Panc1 (cell line): ENCODE measurements at regions not wholly inside any gene's neighbourhood (a gene's known extent, or its start where the extent isn't known, plus 50 kb on each side); places are given as distances from the start of the nearest gene placed in this dataset.

ENCODE experiments used
- ATAC-seq: fragments of 200-7000 bp; cut with Tn5 transposase; 2 replicates; pipeline ENCODE4 v1.9.1; 2020; ENCODE audit warnings: mild to moderate bottlenecking, moderate library complexity
- BruUV-seq: library from RNA; stranded (reverse); fragments of 400-500 nt; replicated peaks from 2 replicates; lab custom pipeline; 2021; lab: Mats Ljungman, UMichigan
- CTCF ChIA-PET: fragments of 300-600 bp; sonication (Branson Sonifier 250); formaldehyde crosslinking; loops from one replicate; lab custom pipeline; 2022; ENCODE audit warnings: antibody characterized with exemption; lab: Charles Lee
- POLR2A ChIA-PET: fragments of 300-600 bp; sonication (Branson Sonifier 250); formaldehyde crosslinking; loops from one replicate; lab custom pipeline; 2022; ENCODE audit warnings: antibody characterized with exemption; lab: Charles Lee
- DNase-seq: peaks from one replicate; pipeline ENCODE4 v3.0.0-alpha.2; 2010; ENCODE audit warnings: low read depth, low spot score
- H3K27ac ChIP-seq: 2 replicates; pipeline ENCODE4 v1.5.1; 2011; ENCODE audit warnings: mild to moderate bottlenecking, low read length, inconsistent platforms
- H3K27me3 ChIP-seq: fragments of 200-500 bp; sonication (Bioruptor generic); 2 replicates; pipeline ENCODE4 v1.6.0; 2014; ENCODE audit warnings: low read length, inconsistent platforms; ENCODE audit not compliant: control insufficient read depth, insufficient read depth
- H3K36me3 ChIP-seq: fragments of 200-500 bp; sonication (Bioruptor generic); 2 replicates; pipeline ENCODE4 v1.5.1; 2014; ENCODE audit warnings: inconsistent platforms, mild to moderate bottlenecking, low read length, moderate library complexity; ENCODE audit not compliant: control insufficient read depth, insufficient read depth
- H3K4me1 ChIP-seq: 2 replicates; pipeline ENCODE4 v1.5.1; 2011; ENCODE audit warnings: inconsistent platforms, mild to moderate bottlenecking, low read length, moderate library complexity; ENCODE audit not compliant: control insufficient read depth, insufficient read depth
- H3K4me3 ChIP-seq, 2 experiments: 2 replicates each; pipeline ENCODE4 v1.5.1; 2011 to 2012; ENCODE audit warnings: low read depth in 2 of 2, low read length in 2 of 2, mild to moderate bottlenecking in 2 of 2, inconsistent platforms in 1 of 2, moderate library complexity in 1 of 2
- H3K9me3 ChIP-seq: fragments of 200-500 bp; sonication (Bioruptor generic); 2 replicates; pipeline ENCODE4 v1.5.1; 2014; ENCODE audit warnings: low read depth, mild to moderate bottlenecking, inconsistent platforms, low read length, moderate library complexity; ENCODE audit not compliant: control insufficient read depth, insufficient read depth
- POLR2AphosphoS5 ChIP-seq: IDR thresholded peaks from 2 replicates; pipeline ENCODE4 v1.6.1; 2012; ENCODE audit warnings: mild to moderate bottlenecking, low read depth, low read length, moderate library complexity
- SIN3A ChIP-seq: IDR thresholded peaks from 2 replicates; pipeline ENCODE4 v1.6.1; 2012; ENCODE audit warnings: low read depth, mild to moderate bottlenecking, low read length, moderate library complexity, borderline replicate concordance; ENCODE audit not compliant: insufficient read depth
- TCF7L2 ChIP-seq: IDR thresholded peaks from 2 replicates; pipeline ENCODE4 v1.6.1; 2011; ENCODE audit warnings: mild to moderate bottlenecking, low read depth, low read length, inconsistent platforms
- in situ Hi-C: cut with HindIII; loops from 2 replicates; pipeline ENCODE4 v1.10.0; 2016; ENCODE audit warnings: low sequenced_read_pairs, low pct_unique_long_range_greater_than_20kb
- intact Hi-C: fragments of 100-400 bp; cut with micrococcal nuclease; formaldehyde crosslinking; loops from one replicate; pipeline ENCODE4 v1.10.0; 2022; ENCODE audit not compliant: unreplicated experiment
- TF ChIP-seq, protein P1 (sequence below), 2 experiments: IDR thresholded peaks; 2 replicates each; pipeline ENCODE4 v1.6.1; 2011 to 2012; ENCODE audit warnings: low read depth in 2 of 2, control low read depth in 1 of 2, low read length in 1 of 2, mild to moderate bottlenecking in 1 of 2, moderate library complexity in 1 of 2; ENCODE audit not compliant: insufficient read depth in 1 of 2
- TF ChIP-seq, protein P2 (sequence below): fragments of 450-650 bp; IDR thresholded peaks from 2 replicates; pipeline ENCODE4 v1.5.1; 2017; ENCODE audit warnings: mild to moderate bottlenecking

DNA sequence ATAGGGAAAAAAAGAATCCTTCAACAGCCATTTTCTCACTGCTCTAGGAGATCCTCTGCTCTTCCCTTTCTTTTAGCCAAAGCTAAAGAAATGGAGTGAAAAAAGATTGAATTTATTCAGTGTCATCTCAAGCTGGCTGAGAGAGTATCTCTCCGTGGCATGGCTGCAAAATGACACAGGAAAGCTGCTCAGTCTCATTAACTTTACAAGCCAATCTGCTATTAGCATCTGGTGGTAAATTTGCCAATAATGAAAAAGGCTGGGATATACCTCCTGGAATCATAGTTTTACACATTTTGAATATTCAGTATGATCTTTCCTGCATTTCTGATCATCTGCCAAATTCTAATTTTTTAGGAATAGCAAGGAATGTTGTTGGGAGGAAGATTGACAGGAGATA, 176.8 kb upstream of the CHRM3 start:
- Histone ChIP-seq H3K4me1 (no peaks in the 10 kb centered on the region), H3K27me3 (no peaks in the 10 kb centered on the region), H3K27ac (no peak overlapping the region), H3K9me3 (no peaks in the 10 kb centered on the region), H3K4me3 (no peak overlapping the region), H3K36me3 (no peaks in the 10 kb centered on the region)
- ChIA-PET POLR2A (no interaction called here), CTCF (no interaction called here)
- no peak for TF ChIP-seq TCF7L2
- TF ChIP-seq, protein P1, sequence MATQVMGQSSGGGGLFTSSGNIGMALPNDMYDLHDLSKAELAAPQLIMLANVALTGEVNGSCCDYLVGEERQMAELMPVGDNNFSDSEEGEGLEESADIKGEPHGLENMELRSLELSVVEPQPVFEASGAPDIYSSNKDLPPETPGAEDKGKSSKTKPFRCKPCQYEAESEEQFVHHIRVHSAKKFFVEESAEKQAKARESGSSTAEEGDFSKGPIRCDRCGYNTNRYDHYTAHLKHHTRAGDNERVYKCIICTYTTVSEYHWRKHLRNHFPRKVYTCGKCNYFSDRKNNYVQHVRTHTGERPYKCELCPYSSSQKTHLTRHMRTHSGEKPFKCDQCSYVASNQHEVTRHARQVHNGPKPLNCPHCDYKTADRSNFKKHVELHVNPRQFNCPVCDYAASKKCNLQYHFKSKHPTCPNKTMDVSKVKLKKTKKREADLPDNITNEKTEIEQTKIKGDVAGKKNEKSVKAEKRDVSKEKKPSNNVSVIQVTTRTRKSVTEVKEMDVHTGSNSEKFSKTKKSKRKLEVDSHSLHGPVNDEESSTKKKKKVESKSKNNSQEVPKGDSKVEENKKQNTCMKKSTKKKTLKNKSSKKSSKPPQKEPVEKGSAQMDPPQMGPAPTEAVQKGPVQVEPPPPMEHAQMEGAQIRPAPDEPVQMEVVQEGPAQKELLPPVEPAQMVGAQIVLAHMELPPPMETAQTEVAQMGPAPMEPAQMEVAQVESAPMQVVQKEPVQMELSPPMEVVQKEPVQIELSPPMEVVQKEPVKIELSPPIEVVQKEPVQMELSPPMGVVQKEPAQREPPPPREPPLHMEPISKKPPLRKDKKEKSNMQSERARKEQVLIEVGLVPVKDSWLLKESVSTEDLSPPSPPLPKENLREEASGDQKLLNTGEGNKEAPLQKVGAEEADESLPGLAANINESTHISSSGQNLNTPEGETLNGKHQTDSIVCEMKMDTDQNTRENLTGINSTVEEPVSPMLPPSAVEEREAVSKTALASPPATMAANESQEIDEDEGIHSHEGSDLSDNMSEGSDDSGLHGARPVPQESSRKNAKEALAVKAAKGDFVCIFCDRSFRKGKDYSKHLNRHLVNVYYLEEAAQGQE (IDR thresholded peaks at IDR 0.05; ENCODE audit: insufficient read depth in 1 of 2, low read depth in 2 of 2, low read length in 1 of 2) = no peak
- TF ChIP-seq SIN3A = no peak
- TF ChIP-seq, protein P2, sequence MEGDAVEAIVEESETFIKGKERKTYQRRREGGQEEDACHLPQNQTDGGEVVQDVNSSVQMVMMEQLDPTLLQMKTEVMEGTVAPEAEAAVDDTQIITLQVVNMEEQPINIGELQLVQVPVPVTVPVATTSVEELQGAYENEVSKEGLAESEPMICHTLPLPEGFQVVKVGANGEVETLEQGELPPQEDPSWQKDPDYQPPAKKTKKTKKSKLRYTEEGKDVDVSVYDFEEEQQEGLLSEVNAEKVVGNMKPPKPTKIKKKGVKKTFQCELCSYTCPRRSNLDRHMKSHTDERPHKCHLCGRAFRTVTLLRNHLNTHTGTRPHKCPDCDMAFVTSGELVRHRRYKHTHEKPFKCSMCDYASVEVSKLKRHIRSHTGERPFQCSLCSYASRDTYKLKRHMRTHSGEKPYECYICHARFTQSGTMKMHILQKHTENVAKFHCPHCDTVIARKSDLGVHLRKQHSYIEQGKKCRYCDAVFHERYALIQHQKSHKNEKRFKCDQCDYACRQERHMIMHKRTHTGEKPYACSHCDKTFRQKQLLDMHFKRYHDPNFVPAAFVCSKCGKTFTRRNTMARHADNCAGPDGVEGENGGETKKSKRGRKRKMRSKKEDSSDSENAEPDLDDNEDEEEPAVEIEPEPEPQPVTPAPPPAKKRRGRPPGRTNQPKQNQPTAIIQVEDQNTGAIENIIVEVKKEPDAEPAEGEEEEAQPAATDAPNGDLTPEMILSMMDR = no peak
- intact Hi-C loops (no loop called here), in situ Hi-C loops (no loop called here)
- DNase-seq (no peak), ATAC-seq (no peak)
- no TSS peak for BruUV-seq

DNA sequence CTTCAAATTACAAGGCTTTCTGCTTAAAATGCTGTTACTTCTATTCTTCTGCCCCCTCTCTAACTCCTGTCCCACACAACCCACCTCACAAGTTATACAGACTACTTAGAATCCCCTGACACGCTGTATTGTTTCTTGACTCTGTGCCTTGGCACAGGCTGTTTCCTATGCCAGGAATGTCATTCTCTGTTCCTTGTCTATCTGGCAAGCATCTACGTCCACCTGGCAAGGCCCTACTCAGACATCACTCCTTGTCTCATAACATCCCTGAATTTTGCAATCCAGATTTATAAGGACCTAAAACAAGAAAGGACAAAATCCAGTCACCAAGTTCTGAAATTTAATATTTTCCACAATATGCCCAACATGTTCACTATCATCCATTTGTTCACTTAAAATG, 182.0 kb upstream of the CHRM3 start:
- in situ Hi-C loops (no loop called here), intact Hi-C loops (no loop called here)
- no peak for DNase-seq
- Histone ChIP-seq H3K36me3 (no peaks in the 10 kb centered on the region), H3K27ac (no peak overlapping the region), H3K4me1 (no peaks in the 10 kb centered on the region), H3K9me3 (no peaks in the 10 kb centered on the region), H3K4me3 (no peak overlapping the region), H3K27me3 (no peaks in the 10 kb centered on the region)
- ChIA-PET CTCF (no interaction called here), POLR2A (no interaction called here)
- ATAC-seq = no peak
- TF ChIP-seq, protein P1 (IDR thresholded peaks at IDR 0.05; ENCODE audit: insufficient read depth in 1 of 2, low read depth in 2 of 2, low read length in 1 of 2) = no peak
- TF ChIP-seq POLR2AphosphoS5 (no peak), TCF7L2 (no peak), SIN3A (no peak)
- TF ChIP-seq, protein P2 = no peak
- no TSS peak for BruUV-seq
